Pancreas (tissue), 10 donors: ENCODE measurements at regions not wholly inside any gene's neighbourhood (a gene's known extent, or its start where the extent isn't known, plus 50 kb on each side); places are given as distances from the start of the nearest gene placed in this dataset.
A peak's percentile ranks its signal among the peaks of the same experiment; 100 is the strongest.

Source experiments
- ATAC-seq, 4 donors: fragments of 200-7000 bp; cut with Tn5 transposase; one replicate each; pipeline versions ENCODE4 v1.8.0 to v1.9.1; 2020; ENCODE audit warnings: mild to moderate bottlenecking in 4 of 4, moderate library complexity in 4 of 4
- DNase-seq, 6 donors: peaks; one replicate each; pipeline ENCODE4 v3.0.0-alpha.2; 2020
- FAIRE-seq: peaks from 2 replicates; lab custom pipeline; 2012; peaks lifted over from hg19 to GRCh38; lab: Jason Lieb, UNC
- H3K27ac ChIP-seq, 4 donors: fragments of 200-600 bp; sonication (generic); 1 replicate in 3 of 4; 2 replicates in 1 of 4; pipeline versions ENCODE4 v1.5.0 to v1.8.0; 2020
- H3K27me3 ChIP-seq, 4 donors: fragments of 200-600 bp; one replicate each; pipeline ENCODE4 v1.8.0; 2021
- H3K36me3 ChIP-seq, 3 donors: fragments of 200-600 bp; sonication (generic) in 1 of 3; one replicate each; pipeline versions ENCODE4 v1.5.0 to v1.8.0; 2020 to 2021
- H3K4me1 ChIP-seq, 3 donors: fragments of 200-600 bp; one replicate each; pipeline ENCODE4 v1.8.0; 2021
- H3K4me3 ChIP-seq, 4 donors: fragments of 200-600 bp; sonication (generic) in 2 of 4; one replicate each; pipeline versions ENCODE4 v1.5.0 to v1.8.0; 2020 to 2021
- H3K9me3 ChIP-seq, 4 donors: fragments of 200-600 bp; one replicate each; pipeline ENCODE4 v1.8.0; 2021
- CTCF ChIP-seq, 4 donors: fragments of 200-600 bp; sonication (generic) in 3 of 4; IDR thresholded peaks; one replicate each; pipeline versions ENCODE4 v1.5.0 to v1.8.0; 2021; ENCODE audit warnings: antibody characterized with exemption in 4 of 4
- WGBS, 2 donors: extraction: QIAGEN DNeasy Blood & Tissue Kit; methylation state at CpG; one replicate each; pipeline ENCODE4 v1.1.7; 2013; 5-methylcytosine and 5-hydroxymethylcytosine counted together
- intact Hi-C, 3 donors: fragments of 100-400 bp; cut with DNase I; formaldehyde crosslinking; loops; one replicate each; pipeline versions ENCODE4 v1.11.1 to v1.14.2; 2022
- donor health status: healthy with polysubstance abuse.
- donor health status: DM: no; HTN: no; CAD: no; lungs with moderate emphysema.
- donor health status: DM: no; HTN: no; CAD: no.
- donor health status: control.
- donor health status: control.
- donor health status: Bipolar disorder and iron deficiency.
- donor health status: DM: yes; HTN: yes; CAD: no.
- donor health status: DM: no; HTN: no; CAD: no.
- donor health status: DM: no; HTN: no; CAD: no.
- donor health status: DM: yes; HTN: yes; CAD: no.

- no peak overlapping the region for H3K27ac ChIP-seq
- no peak for TF ChIP-seq CTCF (IDR thresholded peaks at IDR 0.05)
- no peak for FAIRE-seq
- intact Hi-C loops = no loop called here
- DNase-seq = no peak
- ATAC-seq = no peak
- H3K4me3 ChIP-seq = no peak overlapping the region
- WGBS, 2 donors = 77 to 84% methylated on average over 6 of the region's 6 CpGs
- H3K9me3 ChIP-seq = no peaks in the 10 kb centered on the region
- no peaks in the 10 kb centered on the region for H3K36me3 ChIP-seq
- no peaks in the 10 kb centered on the region for H3K27me3 ChIP-seq
- H3K4me1 ChIP-seq = no peaks in the 10 kb centered on the region
These were observed 117.0 kb upstream of the RIOK3 start for GRCh38 chr18:23336101-23336500.

- intact Hi-C loops = no loop called here
- no peak for TF ChIP-seq CTCF (IDR thresholded peaks at IDR 0.05)
- Histone ChIP-seq H3K4me3 (no peak overlapping the region), H3K27ac (no peak overlapping the region), H3K27me3 (no peaks in the 10 kb centered on the region), H3K36me3 (no peaks in the 10 kb centered on the region), H3K9me3 (no peaks in the 10 kb centered on the region), H3K4me1 (no peaks in the 10 kb centered on the region)
- ATAC-seq = no peak
- WGBS, 2 donors = 91 to 95% methylated on average over 3 of the region's 3 CpGs
- FAIRE-seq = no peak
- no peak for DNase-seq
These were observed 115.3 kb upstream of the RIOK3 start for GRCh38 chr18:23337599-23338444.

GRCh38 chr18:23340661-23341060 is 112.4 kb upstream of the RIOK3 start:
- FAIRE-seq = no peak
- peak in 1 of 4 donors; percentile 46 for ATAC-seq
- Histone ChIP-seq H3K36me3 (no peaks in the 10 kb centered on the region), H3K27ac (no peak overlapping the region), H3K27me3 (no peaks in the 10 kb centered on the region), H3K4me3 (no peak overlapping the region), H3K4me1 (no peaks in the 10 kb centered on the region), H3K9me3 (no peaks in the 10 kb centered on the region)
- 86 to 88% methylated on average over 9 of the region's 9 CpGs for WGBS, 2 donors
- intact Hi-C loops = no loop called here
- no peak for TF ChIP-seq CTCF (IDR thresholded peaks at IDR 0.05)
- no peak for DNase-seq

GRCh38 chr18:23341383-23341782 is 111.7 kb upstream of the RIOK3 start:
- no peak for DNase-seq
- Histone ChIP-seq H3K27me3 (no peaks in the 10 kb centered on the region), H3K4me1 (no peaks in the 10 kb centered on the region), H3K9me3 (no peaks in the 10 kb centered on the region), H3K27ac (no peak overlapping the region), H3K4me3 (no peak overlapping the region), H3K36me3 (no peaks in the 10 kb centered on the region)
- WGBS, 2 donors = 76 to 82% methylated on average over 9 of the region's 9 CpGs
- no peak for FAIRE-seq
- no peak for TF ChIP-seq CTCF (IDR thresholded peaks at IDR 0.05)
- intact Hi-C loops = no loop called here
- ATAC-seq = no peak

- no peaks in the 10 kb centered on the region for H3K36me3 ChIP-seq
- intact Hi-C loops = no loop called here
- FAIRE-seq (no peak), ATAC-seq (no peak), DNase-seq (no peak)
- no peaks in the 10 kb centered on the region for H3K4me1 ChIP-seq
- no peaks in the 10 kb centered on the region for H3K27me3 ChIP-seq
- no peaks in the 10 kb centered on the region for H3K9me3 ChIP-seq
- H3K4me3 ChIP-seq = no peak overlapping the region
- no peak overlapping the region for H3K27ac ChIP-seq
- TF ChIP-seq CTCF (IDR thresholded peaks at IDR 0.05) = no peak
These were observed 111.1 kb upstream of the RIOK3 start for GRCh38 chr18:23341983-23342382.
